Mesenchymal stem cell (in vitro differentiated cells and primary cell): ENCODE measurements at regions not wholly inside any gene's neighbourhood (a gene's known extent, or its start where the extent isn't known, plus 50 kb on each side); places are given as distances from the start of the nearest gene placed in this dataset.

Experiments
- DNase-seq: peaks from one replicate; pipeline ENCODE4 v3.0.0-alpha.2; 2013
- H2AFZ ChIP-seq: one replicate; pipeline ENCODE4 v1.6.1; 2013; ENCODE audit warnings: low read depth, mild to moderate bottlenecking, control low read depth, inconsistent platforms, low read length, moderate library complexity
- H2AK5ac ChIP-seq: 2 replicates; pipeline ENCODE4 v1.6.1; 2013; ENCODE audit warnings: low read length, moderate library complexity, mild to moderate bottlenecking, inconsistent platforms; ENCODE audit not compliant: severe bottlenecking
- H2BK120ac ChIP-seq: one replicate; pipeline ENCODE4 v1.6.1; 2013; ENCODE audit warnings: low read depth, mild to moderate bottlenecking, inconsistent platforms, low read length, moderate library complexity
- H2BK12ac ChIP-seq, 2 experiments: one replicate each; pipeline ENCODE4 v1.6.1; 2013; ENCODE audit warnings: inconsistent platforms in 2 of 2, low read length in 2 of 2, mild to moderate bottlenecking in 2 of 2, moderate library complexity in 2 of 2, control low read depth in 1 of 2
- H2BK15ac ChIP-seq: one replicate; pipeline ENCODE4 v1.6.1; 2013; ENCODE audit warnings: mild to moderate bottlenecking, low read depth, inconsistent platforms; ENCODE audit not compliant: poor library complexity, severe bottlenecking
- H2BK5ac ChIP-seq: 2 replicates; pipeline ENCODE4 v1.6.1; 2013; ENCODE audit warnings: low read depth, mild to moderate bottlenecking, low read length, control low read depth, inconsistent platforms; ENCODE audit not compliant: poor library complexity, severe bottlenecking
- H3K14ac ChIP-seq, 2 experiments: one replicate each; pipeline ENCODE4 v1.6.1; 2013; ENCODE audit warnings: inconsistent platforms in 2 of 2, low read length in 2 of 2, control low read depth in 1 of 2, mild to moderate bottlenecking in 1 of 2, moderate library complexity in 1 of 2
- H3K18ac ChIP-seq, 2 experiments: one replicate each; pipeline ENCODE4 v1.6.1; 2013; ENCODE audit warnings: inconsistent platforms in 2 of 2, low read length in 2 of 2, control low read depth in 1 of 2, low read depth in 1 of 2, mild to moderate bottlenecking in 1 of 2
- H3K23ac ChIP-seq, 2 experiments: one replicate each; pipeline ENCODE4 v1.6.1; 2013; ENCODE audit warnings: inconsistent platforms in 2 of 2, low read length in 2 of 2, mild to moderate bottlenecking in 2 of 2, moderate library complexity in 2 of 2, control low read depth in 1 of 2
- H3K27ac ChIP-seq: 2 replicates; pipeline ENCODE4 v1.5.1; 2013; ENCODE audit warnings: mild to moderate bottlenecking, moderate library complexity, low read length, control low read depth, inconsistent platforms; ENCODE audit not compliant: poor library complexity, severe bottlenecking
- H3K27me3 ChIP-seq, 2 experiments: 2 replicates each; pipeline versions ENCODE4 v1.6.1 to v1.7.0; 2013; ENCODE audit warnings: low read length in 2 of 2, mild to moderate bottlenecking in 2 of 2, moderate library complexity in 2 of 2, control low read depth in 1 of 2, inconsistent platforms in 1 of 2; ENCODE audit not compliant: control insufficient read depth in 1 of 2, insufficient read depth in 1 of 2
- H3K36me3 ChIP-seq, 2 experiments: 2 replicates each; pipeline versions ENCODE4 v1.6.1 to v1.7.0; 2013; ENCODE audit warnings: low read length in 2 of 2, control low read depth in 1 of 2, inconsistent platforms in 1 of 2, low read depth in 1 of 2, mild to moderate bottlenecking in 1 of 2; ENCODE audit not compliant: insufficient read depth in 2 of 2, control insufficient read depth in 1 of 2
- H3K4ac ChIP-seq, 2 experiments: one replicate each; pipeline ENCODE4 v1.6.1; 2013; ENCODE audit warnings: inconsistent platforms in 2 of 2, low read length in 2 of 2, mild to moderate bottlenecking in 2 of 2, moderate library complexity in 2 of 2, control low read depth in 1 of 2, low read depth in 1 of 2
- H3K4me1 ChIP-seq: 2 replicates; pipeline ENCODE4 v1.6.1; 2013; ENCODE audit warnings: low read depth, low read length, control low read depth; ENCODE audit not compliant: control insufficient read depth, insufficient read depth
- H3K4me2 ChIP-seq: 2 replicates; pipeline ENCODE4 v1.6.1; 2013; ENCODE audit warnings: low read length, mild to moderate bottlenecking, inconsistent platforms; ENCODE audit not compliant: poor library complexity, severe bottlenecking
- H3K4me3 ChIP-seq, 2 experiments: 2 replicates each; pipeline versions ENCODE4 v1.5.1 to v1.7.0; 2013; ENCODE audit warnings: low read length in 2 of 2, mild to moderate bottlenecking in 2 of 2, control low read depth in 1 of 2, low read depth in 1 of 2; ENCODE audit not compliant: insufficient read depth in 1 of 2
- H3K79me1 ChIP-seq: replicated peaks from 2 replicates; pipeline ENCODE4 v1.6.1; 2013; ENCODE audit warnings: mild to moderate bottlenecking, control low read depth, low read length, inconsistent platforms; ENCODE audit not compliant: poor library complexity, severe bottlenecking
- H3K9ac ChIP-seq: 2 replicates; pipeline ENCODE4 v1.7.0; 2013; ENCODE audit warnings: mild to moderate bottlenecking, low read length, moderate library complexity
- H3K9me3 ChIP-seq: 2 replicates; pipeline ENCODE4 v1.7.0; 2013; ENCODE audit warnings: mild to moderate bottlenecking, low read length; ENCODE audit not compliant: control insufficient read depth
- H4K8ac ChIP-seq: one replicate; pipeline ENCODE4 v1.6.1; 2013; ENCODE audit warnings: inconsistent platforms, mild to moderate bottlenecking, low read length, moderate library complexity
- H4K91ac ChIP-seq: one replicate; pipeline ENCODE4 v1.6.1; 2013; ENCODE audit warnings: mild to moderate bottlenecking, low read length, inconsistent platforms
- WGBS: methylation state at CpG from one replicate; pipeline ENCODE4 v1.1.7; 2013; ENCODE audit warnings: mixed read lengths; 5-methylcytosine and 5-hydroxymethylcytosine counted together

GRCh38 chrX:101774340-101774739 is 114.7 kb upstream of the ARMCX2 start:
- H3K18ac ChIP-seq: no peak overlapping the region
- no peak overlapping the region for H3K9ac ChIP-seq
- WGBS: 80% methylated on average over 1 of the region's 1 CpG
- H4K8ac ChIP-seq: no peak overlapping the region
- H2BK120ac ChIP-seq: no peak overlapping the region
- H2BK15ac ChIP-seq: no peak overlapping the region
- H3K27ac ChIP-seq: no peak overlapping the region
- H4K91ac ChIP-seq: no peak overlapping the region
- no peak overlapping the region for H3K4me2 ChIP-seq
- no peak overlapping the region for H3K14ac ChIP-seq
- H3K36me3 ChIP-seq: no peaks in the 10 kb centered on the region
- peaks cover 0 to 14% of the 10 kb centered on the region in 2 experiments for H3K27me3 ChIP-seq
- H3K79me1 ChIP-seq: no peaks in the 10 kb centered on the region
- no peak overlapping the region for H2BK5ac ChIP-seq
- no peak overlapping the region for H3K4ac ChIP-seq
- no peak overlapping the region for H2AFZ ChIP-seq
- no peak overlapping the region for H2BK12ac ChIP-seq
- H3K9me3 ChIP-seq: no peaks in the 10 kb centered on the region
- DNase-seq: no peak
- no peak overlapping the region for H3K23ac ChIP-seq
- no peaks in the 10 kb centered on the region for H3K4me1 ChIP-seq
- H3K4me3 ChIP-seq: no peak overlapping the region
- H2AK5ac ChIP-seq: no peak overlapping the region

- no peak overlapping the region for H3K4ac ChIP-seq
- 28% methylated on average over 4 of the region's 4 CpGs for WGBS
- no peak overlapping the region for H3K27ac ChIP-seq
- no peaks in the 10 kb centered on the region for H3K36me3 ChIP-seq
- no peaks in the 10 kb centered on the region for H3K9me3 ChIP-seq
- H3K4me2 ChIP-seq: no peak overlapping the region
- no peak overlapping the region for H2AK5ac ChIP-seq
- no peak overlapping the region for H2BK120ac ChIP-seq
- H3K14ac ChIP-seq: no peak overlapping the region
- H3K27me3 ChIP-seq: no peaks in the 10 kb centered on the region
- H4K91ac ChIP-seq: no peak overlapping the region
- no peak overlapping the region for H2BK15ac ChIP-seq
- H3K4me1 ChIP-seq: no peaks in the 10 kb centered on the region
- no peak overlapping the region for H4K8ac ChIP-seq
- peak; percentile 24 for DNase-seq
- no peaks in the 10 kb centered on the region for H3K79me1 ChIP-seq
- no peak overlapping the region for H2AFZ ChIP-seq
- H3K9ac ChIP-seq: no peak overlapping the region
- no peak overlapping the region for H2BK12ac ChIP-seq
- no peak overlapping the region for H3K18ac ChIP-seq
- no peak overlapping the region for H2BK5ac ChIP-seq
- no peak overlapping the region for H3K4me3 ChIP-seq
- no peak overlapping the region for H3K23ac ChIP-seq
Observed at GRCh38 chrX:101764538-101764937, 104.9 kb upstream of the ARMCX2 start.

DNA sequence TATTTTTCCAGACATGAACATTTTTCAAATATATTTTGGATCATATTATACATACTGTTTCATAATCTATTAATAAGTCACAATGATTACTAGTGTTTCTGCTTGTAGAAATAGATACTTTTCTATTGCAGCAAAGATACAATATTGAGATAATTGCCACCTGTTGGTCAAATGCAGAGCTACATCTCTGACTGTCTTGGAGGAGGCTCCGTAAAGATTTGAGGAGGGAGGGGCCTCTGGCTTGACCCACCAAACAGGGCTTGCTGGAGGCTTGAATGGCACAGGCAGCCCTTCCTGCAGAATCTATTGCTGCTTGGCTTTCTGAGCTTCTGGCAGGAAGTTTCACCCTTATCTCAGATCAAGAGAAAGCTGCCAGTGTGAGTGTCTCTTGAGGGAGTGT is 99.3 kb upstream of the ARMCX2 start:
- no peak overlapping the region for H2BK120ac ChIP-seq
- H3K36me3 ChIP-seq: no peaks in the 10 kb centered on the region
- H3K18ac ChIP-seq: no peak overlapping the region

GRCh38 chrX:101750744-101751143 is 91.1 kb upstream of the ARMCX2 start:
- no peak overlapping the region for H4K91ac ChIP-seq
- no peak overlapping the region for H3K18ac ChIP-seq
- no peak overlapping the region for H2BK5ac ChIP-seq
- no peaks in the 10 kb centered on the region for H3K4me1 ChIP-seq
- H3K27me3 ChIP-seq: peaks cover 0 to 8% of the 10 kb centered on the region in 2 experiments
- H2BK12ac ChIP-seq: no peak overlapping the region
- H2AFZ ChIP-seq: no peak overlapping the region
- H3K27ac ChIP-seq: no peak overlapping the region
- no peaks in the 10 kb centered on the region for H3K36me3 ChIP-seq
- no peak overlapping the region for H2BK120ac ChIP-seq
- H2AK5ac ChIP-seq: no peak overlapping the region
- no peaks in the 10 kb centered on the region for H3K9me3 ChIP-seq
- H3K4me3 ChIP-seq: no peak overlapping the region
- no CpG with 5 or more reads among the region's 4 CpGs for WGBS
- H3K79me1 ChIP-seq: no peaks in the 10 kb centered on the region
- H3K23ac ChIP-seq: no peak overlapping the region
- H3K4ac ChIP-seq: no peak overlapping the region
- no peak overlapping the region for H3K14ac ChIP-seq
- H3K9ac ChIP-seq: no peak overlapping the region
- H4K8ac ChIP-seq: no peak overlapping the region
- DNase-seq: no peak
- no peak overlapping the region for H3K4me2 ChIP-seq
- H2BK15ac ChIP-seq: no peak overlapping the region

More for the DNA sequence above, 99.3 kb upstream of the ARMCX2 start:
- DNase-seq: peak; percentile 52
- WGBS: 0% methylated on average over 1 of the region's 1 CpG
- Histone ChIP-seq H3K23ac (no peak overlapping the region), H3K9ac (peak overlapping the region; percentile 25), H3K9me3 (no peaks in the 10 kb centered on the region), H2AK5ac (no peak overlapping the region), H3K14ac (no peak overlapping the region), H4K8ac (no peak overlapping the region), H3K4me2 (no peak overlapping the region), H3K4me1 (no peaks in the 10 kb centered on the region), H3K4ac (no peak overlapping the region), H2BK5ac (no peak overlapping the region), H2BK15ac (no peak overlapping the region), H3K27me3 (peaks cover 0 to 23% of the 10 kb centered on the region in 2 experiments), H3K27ac (no peak overlapping the region), H2AFZ (no peak overlapping the region), H4K91ac (no peak overlapping the region), H3K4me3 (no peak overlapping the region), H2BK12ac (no peak overlapping the region), H3K79me1 (no peaks in the 10 kb centered on the region)
